ENCODE measurements at regions not wholly inside any gene's neighbourhood (a gene's known extent, or its start where the extent isn't known, plus 50 kb on each side); places are given as distances from the start of the nearest gene placed in this dataset.

- H3K79me1 ChIP-seq (ENCODE audit: low read depth in 1 of 2, low read length in 2 of 2), result no peaks in the 10 kb centered on the region
- H2BK15ac ChIP-seq (ENCODE audit: low read depth, low read length), result no peak overlapping the region
- no peaks in the 10 kb centered on the region for H4K20me1 ChIP-seq (ENCODE audit: insufficient read depth, low read length)
- H4K5ac ChIP-seq (ENCODE audit: low read depth, low read length), result no peak overlapping the region
- no peak overlapping the region for H2AK5ac ChIP-seq (ENCODE audit: low read depth, low read length)
- no peak overlapping the region for H3K18ac ChIP-seq (ENCODE audit: low read depth, low read length)
- H2AFZ ChIP-seq (replicated peaks; ENCODE audit: low read length, poor library complexity), result no peak overlapping the region
- no peak overlapping the region for H2AK9ac ChIP-seq (replicated peaks; ENCODE audit: low read depth, low read length, poor library complexity)
- H3K9me1 ChIP-seq (ENCODE audit: insufficient read depth, low read length), result no peaks in the 10 kb centered on the region
- in situ Hi-C loops (cut with MboI; ENCODE audit: low sequenced_read_pairs), result no loop called here
- intact Hi-C loops (cut with micrococcal nuclease), result no loop called here
- no peak overlapping the region for H2BK20ac ChIP-seq (ENCODE audit: low read depth, low read length)
- POLR2A ChIA-PET (ENCODE audit: unreplicated experiment), result no interaction called here
- H3K9me3 ChIP-seq (ENCODE audit: control insufficient read depth, insufficient read depth, low read length), result no peaks in the 10 kb centered on the region
- WGBS, 2 experiments (ENCODE audit: extremely low coverage in 2 of 2, insufficient read length in 1 of 2), result no CpG with 5 or more reads among the region's 15 CpGs
- H3K4me2 ChIP-seq (ENCODE audit: low read depth, low read length), result no peak overlapping the region
- no peak overlapping the region for H3K4ac ChIP-seq (ENCODE audit: low read depth, low read length)
- no peaks in the 10 kb centered on the region for H3K4me1 ChIP-seq (ENCODE audit: control insufficient read depth, insufficient read depth, low read length)
- H4K91ac ChIP-seq (ENCODE audit: insufficient read depth, low read depth, low read length), result no peak overlapping the region
- H2BK5ac ChIP-seq (ENCODE audit: low read depth, low read length, poor library complexity, severe bottlenecking), result no peak overlapping the region
- H3K27ac ChIP-seq (ENCODE audit: insufficient read depth, low read length), result no peak overlapping the region
- no peak overlapping the region for H3K4me3 ChIP-seq (ENCODE audit: insufficient read depth, low read depth, low read length)
- H3K56ac ChIP-seq (ENCODE audit: extremely low read depth, insufficient read depth, low read length), result no peak overlapping the region
- H3K36me3 ChIP-seq (ENCODE audit: control insufficient read depth, insufficient read depth, low read length), result no peaks in the 10 kb centered on the region
- no peak overlapping the region for H4K8ac ChIP-seq (ENCODE audit: low read depth in 2 of 2, low read length in 2 of 2)
- BruUV-seq (replicated peaks), result no TSS peak
- no peak overlapping the region for H2BK120ac ChIP-seq (ENCODE audit: low read depth, low read length)
- H3K27me3 ChIP-seq (ENCODE audit: control insufficient read depth, insufficient read depth, low read length), result peaks cover 2% of the 10 kb centered on the region; the same call in 1 of the 2 replicates
- CTCF ChIA-PET, result no interaction called here
- dilution Hi-C loops (cut with HindIII; ENCODE audit: low sequenced_read_pairs, unreplicated experiment), result no loop called here
- no peak for DNase-seq
- H3K9ac ChIP-seq (ENCODE audit: low read depth, low read length), result no peak overlapping the region
- TF ChIP-seq CEBPB (IDR thresholded peaks at IDR 0.05; ENCODE audit: low read depth, low read length), result no peak
- no peak overlapping the region for H3K23ac ChIP-seq (ENCODE audit: low read depth, low read length)
- no peak for ATAC-seq (ENCODE audit: low read depth)
- no peak overlapping the region for H3K14ac ChIP-seq (replicated peaks; ENCODE audit: low read depth, low read length)
Observed at GRCh38 chr22:35195226-35195625, 62.1 kb upstream of the HMGXB4 start.
